Kidney (tissue), 13 donors: ENCODE measurements at regions not wholly inside any gene's neighbourhood (a gene's known extent, or its start where the extent isn't known, plus 50 kb on each side); places are given as distances from the start of the nearest gene placed in this dataset.

Experiments used
- DNase-seq, 5 donors: peaks; one replicate each; pipeline ENCODE4 v3.0.0-alpha.2; 2013 to 2020
- FAIRE-seq: peaks from 2 replicates; lab custom pipeline; 2012; peaks lifted over from hg19 to GRCh38; lab: Jason Lieb, UNC
- H3K27ac ChIP-seq, 2 donors: one replicate each; pipeline ENCODE4 v1.7.0; 2013; ENCODE audit warnings: low read depth in 2 of 2, low read length in 2 of 2, inconsistent platforms in 1 of 2
- H3K27me3 ChIP-seq: one replicate; pipeline ENCODE4 v1.7.1; 2013; ENCODE audit warnings: low read length, inconsistent platforms; ENCODE audit not compliant: control insufficient read depth, insufficient read depth
- H3K36me3 ChIP-seq, 3 donors: one replicate each; pipeline versions ENCODE4 v1.7.0 to v1.7.1; 2013; ENCODE audit warnings: low read length in 3 of 3, control low read depth in 1 of 3, inconsistent platforms in 1 of 3; ENCODE audit not compliant: insufficient read depth in 3 of 3, control insufficient read depth in 2 of 3
- H3K4me1 ChIP-seq, 3 donors: one replicate each; pipeline versions ENCODE4 v1.7.0 to v1.7.1; 2013; ENCODE audit warnings: low read length in 3 of 3, inconsistent platforms in 1 of 3, low read depth in 1 of 3; ENCODE audit not compliant: control insufficient read depth in 2 of 3, insufficient read depth in 2 of 3
- H3K4me3 ChIP-seq, 3 donors: one replicate each; pipeline versions ENCODE4 v1.7.0 to v1.8.1; 2013; ENCODE audit warnings: low read length in 3 of 3, control low read depth in 1 of 3, inconsistent platforms in 1 of 3
- H3K9ac ChIP-seq, 3 donors: one replicate each; pipeline versions ENCODE4 v1.7.0 to v1.7.1; 2013; ENCODE audit warnings: low read length in 3 of 3, control low read depth in 1 of 3, inconsistent platforms in 1 of 3
- H3K9me3 ChIP-seq, 3 donors: one replicate each; pipeline versions ENCODE4 v1.7.0 to v1.7.1; 2013; ENCODE audit warnings: low read length in 3 of 3, control low read depth in 1 of 3, inconsistent platforms in 1 of 3; ENCODE audit not compliant: control insufficient read depth in 2 of 3, insufficient read depth in 1 of 3
- intact Hi-C: fragments of 100-400 bp; cut with DNase I; formaldehyde crosslinking; loops from one replicate; pipeline ENCODE4 v1.11.1; 2022
- TF ChIP-seq, protein P1 (sequence below): IDR thresholded peaks from 3 replicates; pipeline ENCODE4 v1.5.1; 2012; ENCODE audit warnings: mild to moderate bottlenecking, moderate library complexity, borderline replicate concordance; ENCODE audit not compliant: insufficient read depth; ENCODE audit errors: extremely low read depth
- donor health status: control.
- donor health status: control.
- donor health status: control.
- donor health status: control.
- donor health status: control.
- donor health status: DM: yes; HTN: yes; CAD: no.
- donor health status: Normal renal cell carcinoma (clear cell type).

DNA sequence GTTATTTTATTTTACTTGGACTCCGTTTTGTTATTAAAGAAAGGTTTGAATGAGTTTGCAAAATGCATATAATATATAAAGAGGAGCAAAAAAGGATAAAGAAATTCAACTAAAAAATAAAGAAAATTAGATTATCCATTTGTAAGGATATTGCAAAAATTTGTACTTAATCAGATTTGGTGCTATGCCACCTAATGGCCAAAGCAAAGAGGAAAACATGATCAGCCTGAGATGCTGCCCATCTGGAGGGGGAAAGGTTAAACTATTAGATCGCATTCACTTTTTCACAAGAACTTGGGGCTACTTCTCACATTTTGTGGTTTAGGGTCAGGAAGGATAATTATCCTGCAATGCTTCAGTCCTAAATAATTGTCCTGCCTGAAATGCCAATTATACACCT is 350.6 kb downstream of the MLLT3 start:
- no peaks in the 10 kb centered on the region for H3K27me3 ChIP-seq
- H3K9me3 ChIP-seq, result no peaks in the 10 kb centered on the region
- TF ChIP-seq, protein P1, sequence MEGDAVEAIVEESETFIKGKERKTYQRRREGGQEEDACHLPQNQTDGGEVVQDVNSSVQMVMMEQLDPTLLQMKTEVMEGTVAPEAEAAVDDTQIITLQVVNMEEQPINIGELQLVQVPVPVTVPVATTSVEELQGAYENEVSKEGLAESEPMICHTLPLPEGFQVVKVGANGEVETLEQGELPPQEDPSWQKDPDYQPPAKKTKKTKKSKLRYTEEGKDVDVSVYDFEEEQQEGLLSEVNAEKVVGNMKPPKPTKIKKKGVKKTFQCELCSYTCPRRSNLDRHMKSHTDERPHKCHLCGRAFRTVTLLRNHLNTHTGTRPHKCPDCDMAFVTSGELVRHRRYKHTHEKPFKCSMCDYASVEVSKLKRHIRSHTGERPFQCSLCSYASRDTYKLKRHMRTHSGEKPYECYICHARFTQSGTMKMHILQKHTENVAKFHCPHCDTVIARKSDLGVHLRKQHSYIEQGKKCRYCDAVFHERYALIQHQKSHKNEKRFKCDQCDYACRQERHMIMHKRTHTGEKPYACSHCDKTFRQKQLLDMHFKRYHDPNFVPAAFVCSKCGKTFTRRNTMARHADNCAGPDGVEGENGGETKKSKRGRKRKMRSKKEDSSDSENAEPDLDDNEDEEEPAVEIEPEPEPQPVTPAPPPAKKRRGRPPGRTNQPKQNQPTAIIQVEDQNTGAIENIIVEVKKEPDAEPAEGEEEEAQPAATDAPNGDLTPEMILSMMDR, result no peak
- FAIRE-seq (no peak), DNase-seq (peak in 1 of 5 donors; percentile 5)
- H3K9ac ChIP-seq, result no peak overlapping the region
- H3K4me3 ChIP-seq, result no peak overlapping the region
- no peak overlapping the region for H3K27ac ChIP-seq
- H3K4me1 ChIP-seq, result no peaks in the 10 kb centered on the region
- intact Hi-C loops, result no loop called here
- no peaks in the 10 kb centered on the region for H3K36me3 ChIP-seq

- Histone ChIP-seq H3K4me1 (no peaks in the 10 kb centered on the region), H3K9ac (no peak overlapping the region), H3K9me3 (no peaks in the 10 kb centered on the region), H3K27ac (no peak overlapping the region), H3K36me3 (no peaks in the 10 kb centered on the region), H3K4me3 (no peak overlapping the region), H3K27me3 (no peaks in the 10 kb centered on the region)
- TF ChIP-seq, protein P1, result no peak
- DNase-seq (peak in 3 of 5 donors; percentile 21 to 89 (median 84)), FAIRE-seq (no peak)
- intact Hi-C loops, result no loop called here
Observed at GRCh38 chr9:20271096-20271495, 351.2 kb downstream of the MLLT3 start.

DNA sequence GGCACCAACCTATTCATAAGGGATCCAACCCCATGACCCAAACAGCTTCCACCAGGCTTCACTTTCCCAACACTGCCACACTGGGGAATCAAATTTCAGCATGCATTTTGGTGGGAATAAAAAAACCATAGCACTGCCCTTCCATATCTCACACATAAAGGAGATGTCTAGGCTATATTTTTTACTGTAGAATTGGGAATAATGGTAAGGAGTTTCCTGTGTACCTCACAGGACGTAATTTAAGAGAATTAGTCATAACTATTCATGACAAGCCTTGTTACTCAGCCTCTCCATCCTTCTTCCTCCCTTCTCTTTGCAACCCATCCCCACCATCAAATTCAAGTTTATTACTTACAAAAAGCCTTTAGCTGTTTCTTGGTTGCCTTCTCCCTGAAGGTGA is 352.1 kb downstream of the MLLT3 start:
- no peaks in the 10 kb centered on the region for H3K9me3 ChIP-seq

More for the DNA sequence above, 352.1 kb downstream of the MLLT3 start:
- Histone ChIP-seq H3K27me3 (no peaks in the 10 kb centered on the region), H3K9ac (no peak overlapping the region), H3K36me3 (no peaks in the 10 kb centered on the region), H3K27ac (no peak overlapping the region), H3K4me1 (no peaks in the 10 kb centered on the region), H3K4me3 (no peak overlapping the region)
- DNase-seq (no peak), FAIRE-seq (no peak)
- intact Hi-C loops, result no loop called here
- TF ChIP-seq, protein P1, result no peak
